Right lobe of liver (tissue), 6 donors: ENCODE measurements at regions not wholly inside any gene's neighbourhood (a gene's known extent, or its start where the extent isn't known, plus 50 kb on each side); places are given as distances from the start of the nearest gene placed in this dataset.

ENCODE experiments used
- ATAC-seq, 4 donors: fragments of 200-7000 bp; cut with Tn5 transposase; one replicate each; pipeline ENCODE4 v1.9.1; 2020; ENCODE audit warnings: mild to moderate bottlenecking in 4 of 4, moderate library complexity in 4 of 4
- DNase-seq, 3 donors: peaks; one replicate each; pipeline ENCODE4 v3.0.0-alpha.2; 2020
- H3K27ac ChIP-seq, 3 donors: fragments of 200-600 bp; one replicate each; pipeline ENCODE4 v1.8.0; 2022
- H3K27me3 ChIP-seq, 2 donors: fragments of 200-600 bp; one replicate each; pipeline ENCODE4 v1.8.0; 2022
- H3K36me3 ChIP-seq, 4 donors: fragments of 200-600 bp; sonication (generic) in 1 of 4; one replicate each; pipeline versions ENCODE4 v1.5.1 to v1.8.0; 2017 to 2022; ENCODE audit warnings: control low read depth in 1 of 4
- H3K4me1 ChIP-seq, 4 donors: fragments of 200-600 bp; sonication (generic) in 1 of 4; one replicate each; pipeline versions ENCODE4 v1.5.1 to v1.8.0; 2017 to 2022; ENCODE audit warnings: control low read depth in 1 of 4
- H3K4me3 ChIP-seq, 3 donors: fragments of 200-600 bp; one replicate each; pipeline ENCODE4 v1.8.0; 2022
- H3K9me3 ChIP-seq, 4 donors: fragments of 200-600 bp; sonication (generic) in 1 of 4; one replicate each; pipeline versions ENCODE4 v1.5.1 to v1.8.0; 2017 to 2022; ENCODE audit warnings: control low read depth in 1 of 4
- CTCF ChIP-seq, 4 donors: fragments of 200-600 bp in 3 of 4; fragments of 450-650 bp in 1 of 4; IDR thresholded peaks; one replicate each; pipeline versions ENCODE4 v1.5.1 to v1.8.0; 2016 to 2022; ENCODE audit warnings: antibody characterized with exemption in 4 of 4, mild to moderate bottlenecking in 2 of 4
- POLR2A ChIP-seq: fragments of 450-650 bp; IDR thresholded peaks from one replicate; pipeline ENCODE4 v1.6.1; 2017; ENCODE audit warnings: antibody characterized with exemption, mild to moderate bottlenecking
- WGBS: methylation state at CpG from one replicate; pipeline ENCODE4 v1.1.6; 2018; ENCODE audit warnings: low coverage, low lambda C conversion rate; ENCODE audit not compliant: insufficient coverage; ENCODE audit errors: missing lambda C conversion rate; 5-methylcytosine and 5-hydroxymethylcytosine counted together
- intact Hi-C, 2 donors: fragments of 100-400 bp; cut with DNase I; formaldehyde crosslinking; loops; one replicate each; pipeline versions ENCODE4 v1.11.2 to v1.14.1; 2022
- donor health status: DM: no; HTN: yes; CAD: no.
- donor health status: DM: no; HTN: no; CAD: no.
- donor health status: DM: no; HTN: no; CAD: no.
- donor health status: DM: no; HTN: yes; CAD: no.
- donor health status: DM: no; HTN: yes; CAD: no.

GRCh38 chr22:27518531-27519340, 282.8 kb downstream of the MN1 start:
- Histone ChIP-seq H3K9me3 (no peaks in the 10 kb centered on the region), H3K4me1 (no peaks in the 10 kb centered on the region), H3K27ac (no peak overlapping the region), H3K36me3 (no peaks in the 10 kb centered on the region), H3K27me3 (no peaks in the 10 kb centered on the region), H3K4me3 (no peak overlapping the region)
- intact Hi-C loops = no loop called here
- no peak for DNase-seq
- 43% methylated on average over 6 of the region's 16 CpGs for WGBS
- ATAC-seq = no peak
- TF ChIP-seq POLR2A = no peak

- no peak overlapping the region for H3K27ac ChIP-seq
- H3K9me3 ChIP-seq = no peaks in the 10 kb centered on the region
- intact Hi-C loops = no loop called here
- no peaks in the 10 kb centered on the region for H3K27me3 ChIP-seq
- ATAC-seq (no peak), DNase-seq (no peak)
- TF ChIP-seq POLR2A = no peak
- no peak for TF ChIP-seq CTCF (IDR thresholded peaks at IDR 0.05)
- no peaks in the 10 kb centered on the region for H3K4me1 ChIP-seq
- H3K36me3 ChIP-seq = no peaks in the 10 kb centered on the region
- H3K4me3 ChIP-seq = no peak overlapping the region
- WGBS = 83% methylated on average over 2 of the region's 5 CpGs
Measured at GRCh38 chr22:27523711-27524110, 277.8 kb downstream of the MN1 start.

- ATAC-seq (no peak), DNase-seq (no peak)
- no peak for TF ChIP-seq CTCF (IDR thresholded peaks at IDR 0.05)
- TF ChIP-seq POLR2A = no peak
- 65% methylated on average over 2 of the region's 2 CpGs for WGBS
- Histone ChIP-seq H3K9me3 (no peaks in the 10 kb centered on the region), H3K27ac (no peak overlapping the region), H3K27me3 (no peaks in the 10 kb centered on the region), H3K36me3 (no peaks in the 10 kb centered on the region), H3K4me3 (no peak overlapping the region), H3K4me1 (no peaks in the 10 kb centered on the region)
- intact Hi-C loops = no loop called here
Measured at GRCh38 chr22:27525711-27526110, 275.8 kb downstream of the MN1 start.

- H3K4me3 ChIP-seq = no peak overlapping the region
- no peak for ATAC-seq
- H3K4me1 ChIP-seq = no peaks in the 10 kb centered on the region
- H3K27me3 ChIP-seq = no peaks in the 10 kb centered on the region
- no peak for DNase-seq
- 69% methylated on average over 4 of the region's 10 CpGs for WGBS
- no peaks in the 10 kb centered on the region for H3K36me3 ChIP-seq
- no peaks in the 10 kb centered on the region for H3K9me3 ChIP-seq
- intact Hi-C loops = no loop called here
- no peak overlapping the region for H3K27ac ChIP-seq
- TF ChIP-seq CTCF (IDR thresholded peaks at IDR 0.05) = no peak
- TF ChIP-seq POLR2A = no peak
Measured at GRCh38 chr22:27526901-27527300, 274.7 kb downstream of the MN1 start.

GRCh38 chr22:27531782-27532530, 269.6 kb downstream of the MN1 start:
- peak in 2 of 4 donors; percentile 16 to 25 for ATAC-seq
- TF ChIP-seq CTCF (IDR thresholded peaks at IDR 0.05) = no peak
- TF ChIP-seq POLR2A = no peak
- Histone ChIP-seq H3K36me3 (no peaks in the 10 kb centered on the region), H3K27ac (no peak overlapping the region), H3K4me1 (peaks cover 0 to 8% (median 0%) of the 10 kb centered on the region in 4 donors), H3K4me3 (no peak overlapping the region), H3K9me3 (no peaks in the 10 kb centered on the region), H3K27me3 (no peaks in the 10 kb centered on the region)
- WGBS = 38% methylated on average over 2 of the region's 8 CpGs
- no peak for DNase-seq
- intact Hi-C loops = no loop called here
